ENCODE measurements at regions not wholly inside any gene's neighbourhood (a gene's known extent, or its start where the extent isn't known, plus 50 kb on each side); places are given as distances from the start of the nearest gene placed in this dataset.
"Not testable (repeated sequence)": the region's sequence is repeated elsewhere in the genome, so short reads cannot be mapped to it uniquely, and the experiment has no call there.

DNA sequence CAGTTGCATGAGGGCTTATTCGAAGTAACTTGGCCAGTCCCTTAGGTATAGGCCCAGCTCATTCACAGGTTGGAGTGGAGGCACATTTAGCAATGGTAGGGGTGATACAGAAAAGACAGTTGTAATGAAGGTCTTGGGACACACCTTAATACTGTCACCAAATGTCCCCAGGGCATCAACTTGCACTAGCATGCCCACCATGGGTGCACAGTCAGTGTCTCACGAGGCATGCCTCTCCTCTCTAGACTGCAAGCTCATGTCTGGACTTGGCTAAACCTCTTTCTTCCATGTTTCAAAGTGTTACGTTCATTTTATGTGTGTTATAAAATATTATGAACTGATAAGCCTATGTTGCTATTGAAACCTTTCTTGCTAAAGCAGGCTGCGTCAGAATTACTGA is 124.0 kb upstream of the ECI2 start:
- no peaks in the 10 kb centered on the region for H3K36me3 Mint-ChIP-seq
- TF ChIP-seq CTCF (IDR thresholded peaks at IDR 0.05): no peak
- H3K4me1 ChIP-seq (ENCODE audit: control insufficient read depth, insufficient read depth, low read length): no peaks in the 10 kb centered on the region
- peaks cover 0 to 7% of the 10 kb centered on the region in 2 donors for H3K27me3 Mint-ChIP-seq (ENCODE audit: low read depth in 2 of 2)
- H3K4me3 Mint-ChIP-seq: no peak overlapping the region
- no peaks in the 10 kb centered on the region for H3K9me3 ChIP-seq (ENCODE audit: control insufficient read depth, insufficient read depth, low read length)
- H3K4me3 ChIP-seq (ENCODE audit: low read length): no peak overlapping the region
- intact Hi-C loops (cut with micrococcal nuclease): no loop called here
- no peak for DNase-seq
- WGBS (ENCODE audit: insufficient coverage): 79% methylated on average over 4 of the region's 4 CpGs
- H3K9me3 Mint-ChIP-seq: no peaks in the 10 kb centered on the region
- H3K36me3 ChIP-seq (ENCODE audit: control insufficient read depth, insufficient read depth, low read length): no peaks in the 10 kb centered on the region
- H3K27ac ChIP-seq (ENCODE audit: low read length): no peak overlapping the region
- no peaks in the 10 kb centered on the region for H3K4me1 Mint-ChIP-seq
- H3K27me3 ChIP-seq (ENCODE audit: control insufficient read depth, insufficient read depth, low read length): no peaks in the 10 kb centered on the region
- ATAC-seq: no peak
- no peak overlapping the region for H3K27ac Mint-ChIP-seq

- no peaks in the 10 kb centered on the region for H3K4me1 ChIP-seq (ENCODE audit: control insufficient read depth, insufficient read depth, low read length)
- peaks cover 0 to 11% of the 10 kb centered on the region in 2 donors for H3K27me3 Mint-ChIP-seq (ENCODE audit: low read depth in 2 of 2)
- no peaks in the 10 kb centered on the region for H3K36me3 Mint-ChIP-seq
- no peak for TF ChIP-seq CTCF (IDR thresholded peaks at IDR 0.05)
- H3K4me3 ChIP-seq (ENCODE audit: low read length): no peak overlapping the region
- H3K9me3 Mint-ChIP-seq: no peaks in the 10 kb centered on the region
- intact Hi-C loops (cut with micrococcal nuclease): no loop called here
- no peak overlapping the region for H3K27ac Mint-ChIP-seq
- no peak overlapping the region for H3K4me3 Mint-ChIP-seq
- no peaks in the 10 kb centered on the region for H3K27me3 ChIP-seq (ENCODE audit: control insufficient read depth, insufficient read depth, low read length)
- H3K36me3 ChIP-seq (ENCODE audit: control insufficient read depth, insufficient read depth, low read length): no peaks in the 10 kb centered on the region
- no peaks in the 10 kb centered on the region for H3K9me3 ChIP-seq (ENCODE audit: control insufficient read depth, insufficient read depth, low read length)
- no peak overlapping the region for H3K27ac ChIP-seq (ENCODE audit: low read length)
- DNase-seq (no peak), ATAC-seq (no peak)
- WGBS (ENCODE audit: insufficient coverage): 89% methylated on average over 5 of the region's 5 CpGs
- no peaks in the 10 kb centered on the region for H3K4me1 Mint-ChIP-seq
These were observed 123.4 kb upstream of the ECI2 start for GRCh38 chr6:4258733-4259132.

DNA sequence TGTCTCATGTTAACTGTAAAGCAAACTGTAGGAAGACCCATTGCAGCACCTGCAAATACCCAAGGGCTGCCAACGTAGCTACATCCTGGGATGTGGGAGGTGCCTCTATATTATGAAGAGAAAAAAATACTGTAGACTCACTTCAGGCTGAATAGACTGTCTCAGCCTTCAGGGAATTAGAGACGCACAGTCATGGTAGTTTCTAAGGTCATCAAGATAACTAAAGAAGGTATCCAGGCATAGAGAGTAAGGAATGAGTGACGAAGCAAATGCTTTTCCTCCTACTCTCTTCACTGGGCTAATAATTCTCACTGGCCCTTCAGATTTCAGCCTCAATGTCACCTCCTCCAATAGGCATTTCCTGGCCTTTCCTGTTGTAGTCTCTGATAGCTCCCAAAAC is 121.6 kb upstream of the ECI2 start:
- no peaks in the 10 kb centered on the region for H3K4me1 ChIP-seq (ENCODE audit: control insufficient read depth, insufficient read depth, low read length)
- H3K36me3 ChIP-seq (ENCODE audit: control insufficient read depth, insufficient read depth, low read length): no peaks in the 10 kb centered on the region
- no peaks in the 10 kb centered on the region for H3K9me3 Mint-ChIP-seq
- ATAC-seq: no peak
- no peak overlapping the region for H3K4me3 ChIP-seq (ENCODE audit: low read length)
- DNase-seq: no peak
- no peak overlapping the region for H3K27ac Mint-ChIP-seq
- H3K27ac ChIP-seq (ENCODE audit: low read length): no peak overlapping the region
- TF ChIP-seq CTCF (IDR thresholded peaks at IDR 0.05): no peak
- no peak overlapping the region for H3K4me3 Mint-ChIP-seq
- no peaks in the 10 kb centered on the region for H3K36me3 Mint-ChIP-seq
- no peaks in the 10 kb centered on the region for H3K4me1 Mint-ChIP-seq
- intact Hi-C loops (cut with micrococcal nuclease): no loop called here
- H3K27me3 Mint-ChIP-seq (ENCODE audit: low read depth in 2 of 2): peaks cover 0 to 11% of the 10 kb centered on the region in 2 donors
- no peaks in the 10 kb centered on the region for H3K9me3 ChIP-seq (ENCODE audit: control insufficient read depth, insufficient read depth, low read length)
- WGBS (ENCODE audit: insufficient coverage): 80% methylated on average over 2 of the region's 3 CpGs
- no peaks in the 10 kb centered on the region for H3K27me3 ChIP-seq (ENCODE audit: control insufficient read depth, insufficient read depth, low read length)

DNA sequence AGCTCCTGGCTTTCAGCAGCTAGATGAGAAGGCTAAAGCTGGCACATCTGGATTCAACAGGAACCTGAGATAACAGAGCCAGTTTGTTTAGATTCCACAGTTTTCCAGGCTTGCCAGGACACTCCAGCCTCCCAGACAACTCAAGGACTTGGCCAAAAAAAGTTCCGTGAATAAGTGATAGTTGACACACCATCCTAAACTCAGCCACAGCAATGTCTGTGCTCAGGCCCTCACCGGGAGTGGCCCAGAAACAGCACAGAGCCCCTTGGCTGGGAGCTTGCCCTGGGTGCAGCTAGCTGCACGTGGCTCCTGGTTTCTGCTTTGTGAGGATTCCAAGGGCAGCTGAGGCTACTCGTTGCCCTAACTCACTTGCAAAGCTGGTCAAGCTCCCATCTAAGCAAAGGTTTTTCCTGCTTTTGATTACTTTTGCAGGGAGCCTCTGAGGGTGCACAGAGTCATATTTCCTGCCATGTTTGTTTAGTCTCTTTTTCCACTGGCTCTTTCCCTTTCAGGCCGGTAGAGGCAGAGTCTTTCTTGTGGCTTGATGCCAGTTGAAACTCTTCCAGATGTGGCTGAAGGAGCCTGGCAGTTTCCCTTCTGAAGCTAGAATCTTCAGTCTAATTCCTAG is 118.3 kb upstream of the ECI2 start:
- no peak overlapping the region for H3K4me3 Mint-ChIP-seq
- H3K36me3 Mint-ChIP-seq: no peaks in the 10 kb centered on the region
- no peak for TF ChIP-seq CTCF (IDR thresholded peaks at IDR 0.05)
- Histone ChIP-seq H3K9me3 (ENCODE audit: control insufficient read depth, insufficient read depth, low read length) (no peaks in the 10 kb centered on the region), H3K27me3 (ENCODE audit: control insufficient read depth, insufficient read depth, low read length) (no peaks in the 10 kb centered on the region), H3K27ac (ENCODE audit: low read length) (no peak overlapping the region), H3K36me3 (ENCODE audit: control insufficient read depth, insufficient read depth, low read length) (no peaks in the 10 kb centered on the region), H3K4me3 (ENCODE audit: low read length) (no peak overlapping the region), H3K4me1 (ENCODE audit: control insufficient read depth, insufficient read depth, low read length) (no peaks in the 10 kb centered on the region)
- H3K27me3 Mint-ChIP-seq (ENCODE audit: low read depth in 2 of 2): peaks cover 7 to 13% of the 10 kb centered on the region in 2 donors
- intact Hi-C loops (cut with micrococcal nuclease): no loop called here
- H3K27ac Mint-ChIP-seq: no peak overlapping the region
- no peaks in the 10 kb centered on the region for H3K9me3 Mint-ChIP-seq
- DNase-seq: no peak
- no peak for ATAC-seq
- 72% methylated on average over 5 of the region's 5 CpGs for WGBS (ENCODE audit: insufficient coverage)
- no peaks in the 10 kb centered on the region for H3K4me1 Mint-ChIP-seq

GRCh38 chr6:4252445-4252844 is 117.1 kb upstream of the ECI2 start:
- H3K27ac ChIP-seq (ENCODE audit: low read length); H3K36me3 ChIP-seq (ENCODE audit: control insufficient read depth, insufficient read depth, low read length); intact Hi-C loops (cut with micrococcal nuclease); H3K36me3 Mint-ChIP-seq; H3K4me1 Mint-ChIP-seq; H3K4me1 ChIP-seq (ENCODE audit: control insufficient read depth, insufficient read depth, low read length); ATAC-seq; H3K27me3 ChIP-seq (ENCODE audit: control insufficient read depth, insufficient read depth, low read length); DNase-seq; H3K4me3 Mint-ChIP-seq; H3K9me3 Mint-ChIP-seq; H3K4me3 ChIP-seq (ENCODE audit: low read length); H3K27ac Mint-ChIP-seq; H3K9me3 ChIP-seq (ENCODE audit: control insufficient read depth, insufficient read depth, low read length): not testable (repeated sequence)
- 90% methylated on average over 3 of the region's 5 CpGs for WGBS (ENCODE audit: insufficient coverage)
- H3K27me3 Mint-ChIP-seq (ENCODE audit: low read depth in 2 of 2): peaks cover 7 to 26% of the 10 kb centered on the region in 2 donors
